ENCODE measurements at regions not wholly inside any gene's neighbourhood (a gene's known extent, or its start where the extent isn't known, plus 50 kb on each side); places are given as distances from the start of the nearest gene placed in this dataset.

DNA sequence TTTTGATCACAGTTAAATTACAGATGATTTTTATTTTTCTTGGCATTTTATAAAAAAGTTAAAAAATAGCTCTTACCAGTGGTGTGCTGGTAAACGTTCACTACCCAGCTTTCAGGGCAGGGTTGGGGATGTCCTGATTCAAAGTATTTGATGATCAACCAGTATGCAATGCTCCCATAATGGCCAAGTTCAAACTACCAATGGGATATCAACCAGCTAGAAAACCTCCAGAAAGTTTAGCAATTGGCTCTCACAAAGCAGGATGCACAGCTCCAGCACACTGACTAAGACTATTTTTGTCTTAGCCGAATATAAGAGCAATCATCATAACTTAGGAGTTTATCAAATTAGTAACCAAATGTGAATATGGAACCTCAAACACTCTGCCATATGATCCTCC, 108.0 kb upstream of the PDE5A start:
- TF ChIP-seq KLF16 (CRISPR knock-in tag; IDR thresholded peaks at IDR 0.05) (no peak), NFIC (IDR thresholded peaks at IDR 0.05; ENCODE audit: low read length) (no peak), EED (CRISPR knock-in tag; IDR thresholded peaks at IDR 0.05) (no peak), ZNF350 (CRISPR knock-in tag; IDR thresholded peaks at IDR 0.05; ENCODE audit: borderline replicate concordance, low read depth) (no peak), SMARCE1 (IDR thresholded peaks at IDR 0.05; ENCODE audit: borderline replicate concordance) (no peak)
- TF ChIP-seq, protein P1, sequence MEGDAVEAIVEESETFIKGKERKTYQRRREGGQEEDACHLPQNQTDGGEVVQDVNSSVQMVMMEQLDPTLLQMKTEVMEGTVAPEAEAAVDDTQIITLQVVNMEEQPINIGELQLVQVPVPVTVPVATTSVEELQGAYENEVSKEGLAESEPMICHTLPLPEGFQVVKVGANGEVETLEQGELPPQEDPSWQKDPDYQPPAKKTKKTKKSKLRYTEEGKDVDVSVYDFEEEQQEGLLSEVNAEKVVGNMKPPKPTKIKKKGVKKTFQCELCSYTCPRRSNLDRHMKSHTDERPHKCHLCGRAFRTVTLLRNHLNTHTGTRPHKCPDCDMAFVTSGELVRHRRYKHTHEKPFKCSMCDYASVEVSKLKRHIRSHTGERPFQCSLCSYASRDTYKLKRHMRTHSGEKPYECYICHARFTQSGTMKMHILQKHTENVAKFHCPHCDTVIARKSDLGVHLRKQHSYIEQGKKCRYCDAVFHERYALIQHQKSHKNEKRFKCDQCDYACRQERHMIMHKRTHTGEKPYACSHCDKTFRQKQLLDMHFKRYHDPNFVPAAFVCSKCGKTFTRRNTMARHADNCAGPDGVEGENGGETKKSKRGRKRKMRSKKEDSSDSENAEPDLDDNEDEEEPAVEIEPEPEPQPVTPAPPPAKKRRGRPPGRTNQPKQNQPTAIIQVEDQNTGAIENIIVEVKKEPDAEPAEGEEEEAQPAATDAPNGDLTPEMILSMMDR (CRISPR knock-in tag; IDR thresholded peaks at IDR 0.05), result no peak
- TF ChIP-seq, protein P2, sequence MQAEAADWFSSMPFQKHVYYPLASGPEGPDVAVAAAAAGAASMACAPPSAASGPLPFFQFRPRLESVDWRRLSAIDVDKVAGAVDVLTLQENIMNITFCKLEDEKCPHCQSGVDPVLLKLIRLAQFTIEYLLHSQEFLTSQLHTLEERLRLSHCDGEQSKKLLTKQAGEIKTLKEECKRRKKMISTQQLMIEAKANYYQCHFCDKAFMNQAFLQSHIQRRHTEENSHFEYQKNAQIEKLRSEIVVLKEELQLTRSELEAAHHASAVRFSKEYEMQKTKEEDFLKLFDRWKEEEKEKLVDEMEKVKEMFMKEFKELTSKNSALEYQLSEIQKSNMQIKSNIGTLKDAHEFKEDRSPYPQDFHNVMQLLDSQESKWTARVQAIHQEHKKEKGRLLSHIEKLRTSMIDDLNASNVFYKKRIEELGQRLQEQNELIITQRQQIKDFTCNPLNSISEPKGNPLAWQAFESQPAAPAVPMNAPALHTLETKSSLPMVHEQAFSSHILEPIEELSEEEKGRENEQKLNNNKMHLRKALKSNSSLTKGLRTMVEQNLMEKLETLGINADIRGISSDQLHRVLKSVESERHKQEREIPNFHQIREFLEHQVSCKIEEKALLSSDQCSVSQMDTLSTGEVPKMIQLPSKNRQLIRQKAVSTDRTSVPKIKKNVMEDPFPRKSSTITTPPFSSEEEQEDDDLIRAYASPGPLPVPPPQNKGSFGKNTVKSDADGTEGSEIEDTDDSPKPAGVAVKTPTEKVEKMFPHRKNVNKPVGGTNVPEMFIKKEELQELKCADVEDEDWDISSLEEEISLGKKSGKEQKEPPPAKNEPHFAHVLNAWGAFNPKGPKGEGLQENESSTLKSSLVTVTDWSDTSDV (CRISPR knock-in tag; IDR thresholded peaks at IDR 0.05), result no peak
- TF ChIP-seq, protein P3, sequence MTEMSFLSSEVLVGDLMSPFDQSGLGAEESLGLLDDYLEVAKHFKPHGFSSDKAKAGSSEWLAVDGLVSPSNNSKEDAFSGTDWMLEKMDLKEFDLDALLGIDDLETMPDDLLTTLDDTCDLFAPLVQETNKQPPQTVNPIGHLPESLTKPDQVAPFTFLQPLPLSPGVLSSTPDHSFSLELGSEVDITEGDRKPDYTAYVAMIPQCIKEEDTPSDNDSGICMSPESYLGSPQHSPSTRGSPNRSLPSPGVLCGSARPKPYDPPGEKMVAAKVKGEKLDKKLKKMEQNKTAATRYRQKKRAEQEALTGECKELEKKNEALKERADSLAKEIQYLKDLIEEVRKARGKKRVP (CRISPR knock-in tag; IDR thresholded peaks at IDR 0.05), result no peak
- TF ChIP-seq, protein P4, sequence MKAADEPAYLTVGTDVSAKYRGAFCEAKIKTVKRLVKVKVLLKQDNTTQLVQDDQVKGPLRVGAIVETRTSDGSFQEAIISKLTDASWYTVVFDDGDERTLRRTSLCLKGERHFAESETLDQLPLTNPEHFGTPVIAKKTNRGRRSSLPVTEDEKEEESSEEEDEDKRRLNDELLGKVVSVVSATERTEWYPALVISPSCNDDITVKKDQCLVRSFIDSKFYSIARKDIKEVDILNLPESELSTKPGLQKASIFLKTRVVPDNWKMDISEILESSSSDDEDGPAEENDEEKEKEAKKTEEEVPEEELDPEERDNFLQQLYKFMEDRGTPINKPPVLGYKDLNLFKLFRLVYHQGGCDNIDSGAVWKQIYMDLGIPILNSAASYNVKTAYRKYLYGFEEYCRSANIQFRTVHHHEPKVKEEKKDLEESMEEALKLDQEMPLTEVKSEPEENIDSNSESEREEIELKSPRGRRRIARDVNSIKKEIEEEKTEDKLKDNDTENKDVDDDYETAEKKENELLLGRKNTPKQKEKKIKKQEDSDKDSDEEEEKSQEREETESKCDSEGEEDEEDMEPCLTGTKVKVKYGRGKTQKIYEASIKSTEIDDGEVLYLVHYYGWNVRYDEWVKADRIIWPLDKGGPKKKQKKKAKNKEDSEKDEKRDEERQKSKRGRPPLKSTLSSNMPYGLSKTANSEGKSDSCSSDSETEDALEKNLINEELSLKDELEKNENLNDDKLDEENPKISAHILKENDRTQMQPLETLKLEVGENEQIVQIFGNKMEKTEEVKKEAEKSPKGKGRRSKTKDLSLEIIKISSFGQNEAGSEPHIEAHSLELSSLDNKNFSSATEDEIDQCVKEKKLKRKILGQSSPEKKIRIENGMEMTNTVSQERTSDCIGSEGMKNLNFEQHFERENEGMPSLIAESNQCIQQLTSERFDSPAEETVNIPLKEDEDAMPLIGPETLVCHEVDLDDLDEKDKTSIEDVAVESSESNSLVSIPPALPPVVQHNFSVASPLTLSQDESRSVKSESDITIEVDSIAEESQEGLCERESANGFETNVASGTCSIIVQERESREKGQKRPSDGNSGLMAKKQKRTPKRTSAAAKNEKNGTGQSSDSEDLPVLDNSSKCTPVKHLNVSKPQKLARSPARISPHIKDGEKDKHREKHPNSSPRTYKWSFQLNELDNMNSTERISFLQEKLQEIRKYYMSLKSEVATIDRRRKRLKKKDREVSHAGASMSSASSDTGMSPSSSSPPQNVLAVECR (CRISPR knock-in tag; IDR thresholded peaks at IDR 0.05; ENCODE audit: borderline replicate concordance), result no peak
